WTC11 (cell line): ENCODE measurements at regions not wholly inside any gene's neighbourhood (a gene's known extent, or its start where the extent isn't known, plus 50 kb on each side); places are given as distances from the start of the nearest gene placed in this dataset.

Experiments
- ELF4 ChIP-seq: sonication (generic); formaldehyde crosslinking; IDR thresholded peaks from 2 replicates; pipeline ENCODE4 v1.8.1; 2022; ENCODE audit warnings: low read depth, mild to moderate bottlenecking, moderate library complexity, missing genetic modification reagents
- FOXP1 ChIP-seq: sonication (generic); formaldehyde crosslinking; IDR thresholded peaks from 2 replicates; pipeline ENCODE4 v1.8.0; 2022; ENCODE audit warnings: missing genetic modification reagents, mild to moderate bottlenecking, moderate library complexity, borderline replicate concordance
- JUN ChIP-seq: sonication (generic); formaldehyde crosslinking; IDR thresholded peaks from 2 replicates; pipeline ENCODE4 v1.8.0; 2023; ENCODE audit warnings: mild to moderate bottlenecking, missing genetic modification reagents
- NR2C2 ChIP-seq: sonication (generic); formaldehyde crosslinking; IDR thresholded peaks from 2 replicates; pipeline ENCODE4 v1.8.0; 2022; ENCODE audit warnings: mild to moderate bottlenecking, missing genetic modification reagents
- SP1 ChIP-seq: sonication (generic); formaldehyde crosslinking; conservative IDR thresholded peaks from 2 replicates; pipeline ENCODE4 v1.8.1; 2022; ENCODE audit warnings: missing genetic modification reagents
- ZNF121 ChIP-seq: sonication (generic); formaldehyde crosslinking; IDR thresholded peaks from 2 replicates; pipeline ENCODE4 v1.8.0; 2023; ENCODE audit warnings: missing genetic modification reagents
- ZNF317 ChIP-seq: sonication (generic); formaldehyde crosslinking; IDR thresholded peaks from 2 replicates; pipeline ENCODE4 v1.8.1; 2023; ENCODE audit warnings: low read depth, mild to moderate bottlenecking, moderate library complexity, missing genetic modification reagents, borderline replicate concordance
- TF ChIP-seq, protein P1 (sequence below): fragments of 200-600 bp; IDR thresholded peaks from 2 replicates; pipeline ENCODE4 v1.8.0; 2022; ENCODE audit warnings: antibody characterized with exemption
- TF ChIP-seq, protein P2 (sequence below): sonication (generic); formaldehyde crosslinking; IDR thresholded peaks from 2 replicates; pipeline ENCODE4 v1.8.0; 2022; ENCODE audit warnings: mild to moderate bottlenecking, missing genetic modification reagents
- TF ChIP-seq, protein P3 (sequence below): sonication (generic); formaldehyde crosslinking; IDR thresholded peaks from 2 replicates; pipeline ENCODE4 v1.8.0; 2022; ENCODE audit warnings: mild to moderate bottlenecking, missing genetic modification reagents

DNA sequence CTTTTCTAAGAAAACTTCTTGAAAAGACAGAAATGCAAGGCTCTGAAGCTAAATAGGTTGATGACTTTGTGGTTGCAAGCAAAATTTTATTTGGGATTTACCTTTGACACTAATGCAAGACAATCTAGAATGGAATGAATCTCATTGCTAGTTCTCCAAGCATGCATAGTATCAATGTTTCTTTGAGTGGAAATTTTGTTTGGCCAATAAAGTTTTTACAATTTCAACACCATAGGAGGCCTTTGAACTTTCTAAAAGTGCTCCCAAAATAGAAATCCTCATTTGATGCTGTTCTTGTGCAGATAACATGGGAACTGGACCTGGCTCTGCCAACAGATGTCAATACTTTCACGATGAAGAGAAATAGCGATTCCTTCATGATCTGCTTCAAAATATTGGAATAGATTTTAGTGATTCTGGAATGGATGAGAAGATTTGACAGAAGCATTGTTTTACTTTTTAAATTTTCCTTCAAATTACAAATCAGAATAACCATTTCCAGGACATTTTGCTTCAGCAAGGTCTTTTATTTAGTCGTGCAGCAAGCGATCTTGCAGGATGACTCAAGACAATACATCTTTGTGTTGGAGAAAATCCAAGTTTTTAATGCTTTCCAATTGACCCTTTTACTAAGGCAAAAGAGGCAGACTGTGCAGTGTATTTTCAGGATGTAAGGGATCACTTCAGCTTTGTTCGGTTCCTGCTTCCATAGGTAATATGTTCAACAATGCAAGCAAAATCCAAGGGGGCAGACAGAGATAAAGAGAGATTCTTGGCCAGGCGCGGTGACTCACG lies 51.7 kb upstream of the OTUD4 start:
- TF ChIP-seq SP1 (CRISPR knock-in tag) (no peak), FOXP1 (CRISPR knock-in tag) (no peak), NR2C2 (CRISPR knock-in tag) (no peak), ZNF317 (CRISPR knock-in tag) (no peak), ELF4 (CRISPR knock-in tag) (no peak), JUN (CRISPR knock-in tag) (no peak), ZNF121 (CRISPR knock-in tag) (no peak)
- TF ChIP-seq, protein P1, sequence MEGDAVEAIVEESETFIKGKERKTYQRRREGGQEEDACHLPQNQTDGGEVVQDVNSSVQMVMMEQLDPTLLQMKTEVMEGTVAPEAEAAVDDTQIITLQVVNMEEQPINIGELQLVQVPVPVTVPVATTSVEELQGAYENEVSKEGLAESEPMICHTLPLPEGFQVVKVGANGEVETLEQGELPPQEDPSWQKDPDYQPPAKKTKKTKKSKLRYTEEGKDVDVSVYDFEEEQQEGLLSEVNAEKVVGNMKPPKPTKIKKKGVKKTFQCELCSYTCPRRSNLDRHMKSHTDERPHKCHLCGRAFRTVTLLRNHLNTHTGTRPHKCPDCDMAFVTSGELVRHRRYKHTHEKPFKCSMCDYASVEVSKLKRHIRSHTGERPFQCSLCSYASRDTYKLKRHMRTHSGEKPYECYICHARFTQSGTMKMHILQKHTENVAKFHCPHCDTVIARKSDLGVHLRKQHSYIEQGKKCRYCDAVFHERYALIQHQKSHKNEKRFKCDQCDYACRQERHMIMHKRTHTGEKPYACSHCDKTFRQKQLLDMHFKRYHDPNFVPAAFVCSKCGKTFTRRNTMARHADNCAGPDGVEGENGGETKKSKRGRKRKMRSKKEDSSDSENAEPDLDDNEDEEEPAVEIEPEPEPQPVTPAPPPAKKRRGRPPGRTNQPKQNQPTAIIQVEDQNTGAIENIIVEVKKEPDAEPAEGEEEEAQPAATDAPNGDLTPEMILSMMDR, result no peak
- TF ChIP-seq, protein P2, sequence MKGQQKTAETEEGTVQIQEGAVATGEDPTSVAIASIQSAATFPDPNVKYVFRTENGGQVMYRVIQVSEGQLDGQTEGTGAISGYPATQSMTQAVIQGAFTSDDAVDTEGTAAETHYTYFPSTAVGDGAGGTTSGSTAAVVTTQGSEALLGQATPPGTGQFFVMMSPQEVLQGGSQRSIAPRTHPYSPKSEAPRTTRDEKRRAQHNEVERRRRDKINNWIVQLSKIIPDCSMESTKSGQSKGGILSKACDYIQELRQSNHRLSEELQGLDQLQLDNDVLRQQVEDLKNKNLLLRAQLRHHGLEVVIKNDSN, result no peak
- TF ChIP-seq, protein P3, sequence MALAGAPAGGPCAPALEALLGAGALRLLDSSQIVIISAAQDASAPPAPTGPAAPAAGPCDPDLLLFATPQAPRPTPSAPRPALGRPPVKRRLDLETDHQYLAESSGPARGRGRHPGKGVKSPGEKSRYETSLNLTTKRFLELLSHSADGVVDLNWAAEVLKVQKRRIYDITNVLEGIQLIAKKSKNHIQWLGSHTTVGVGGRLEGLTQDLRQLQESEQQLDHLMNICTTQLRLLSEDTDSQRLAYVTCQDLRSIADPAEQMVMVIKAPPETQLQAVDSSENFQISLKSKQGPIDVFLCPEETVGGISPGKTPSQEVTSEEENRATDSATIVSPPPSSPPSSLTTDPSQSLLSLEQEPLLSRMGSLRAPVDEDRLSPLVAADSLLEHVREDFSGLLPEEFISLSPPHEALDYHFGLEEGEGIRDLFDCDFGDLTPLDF (CRISPR knock-in tag), result no peak
